Esophagus squamous epithelium (tissue), 4 donors: ENCODE measurements at regions not wholly inside any gene's neighbourhood (a gene's known extent, or its start where the extent isn't known, plus 50 kb on each side); places are given as distances from the start of the nearest gene placed in this dataset.
A peak's percentile ranks its signal among the peaks of the same experiment; 100 is the strongest.

Experiments
- POLR2A ChIP-seq, 4 donors: fragments of 450-650 bp; IDR thresholded peaks; one replicate each; pipeline ENCODE4 v1.6.1; 2017; ENCODE audit warnings: antibody characterized with exemption in 4 of 4, mild to moderate bottlenecking in 4 of 4, moderate library complexity in 3 of 4
- TF ChIP-seq, protein P1 (sequence below), 6 experiments: fragments of 450-650 bp in 4 of 6; fragments of 200-600 bp in 2 of 6; sonication (generic) in 2 of 6; IDR thresholded peaks; one replicate each; pipeline ENCODE4 v1.5.1; 2016 to 2019; ENCODE audit warnings: antibody characterized with exemption in 6 of 6, mild to moderate bottlenecking in 4 of 6, moderate library complexity in 4 of 6

DNA sequence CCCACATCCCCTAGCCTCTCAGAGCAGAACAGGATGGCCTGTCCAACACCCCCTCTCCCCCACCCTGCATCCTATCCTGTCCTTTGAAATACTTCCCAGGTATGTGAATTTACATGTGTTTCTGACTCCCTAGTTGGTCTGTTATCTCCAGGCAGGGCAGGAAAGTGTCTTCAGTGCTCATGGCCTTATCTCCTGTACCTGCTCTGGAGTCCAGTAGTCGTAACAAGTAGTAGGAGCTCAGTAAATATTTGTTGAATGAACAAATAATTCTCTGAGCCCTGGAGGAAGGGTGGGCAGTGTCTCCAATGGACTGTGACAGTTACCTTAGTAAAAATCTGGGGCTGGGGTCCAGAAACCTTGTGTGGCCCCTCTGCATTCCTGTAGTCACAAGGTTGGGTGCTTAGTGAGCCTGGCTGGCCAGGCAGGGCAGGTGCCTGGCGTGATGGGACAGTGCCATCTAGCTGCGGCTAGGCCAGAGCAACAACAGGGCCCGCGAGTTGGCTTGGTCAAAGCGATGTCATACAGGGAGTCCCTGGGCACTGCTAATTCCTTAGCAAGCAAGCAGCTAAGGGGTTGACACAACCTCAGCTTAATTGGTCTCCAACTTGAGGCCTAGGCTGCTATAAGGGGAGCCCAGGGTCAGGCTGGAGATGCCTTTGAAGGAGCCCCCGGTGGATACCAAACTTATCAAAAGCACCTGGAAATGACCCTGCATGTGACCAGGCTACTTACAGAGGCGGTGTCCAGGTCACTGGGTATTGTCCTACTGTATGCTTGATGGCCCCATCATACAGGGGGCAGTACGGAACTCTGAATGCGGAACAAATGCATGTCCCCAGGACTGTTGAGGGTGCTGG is 89.0 kb upstream of the PPM1J start:
- TF ChIP-seq, protein P1, sequence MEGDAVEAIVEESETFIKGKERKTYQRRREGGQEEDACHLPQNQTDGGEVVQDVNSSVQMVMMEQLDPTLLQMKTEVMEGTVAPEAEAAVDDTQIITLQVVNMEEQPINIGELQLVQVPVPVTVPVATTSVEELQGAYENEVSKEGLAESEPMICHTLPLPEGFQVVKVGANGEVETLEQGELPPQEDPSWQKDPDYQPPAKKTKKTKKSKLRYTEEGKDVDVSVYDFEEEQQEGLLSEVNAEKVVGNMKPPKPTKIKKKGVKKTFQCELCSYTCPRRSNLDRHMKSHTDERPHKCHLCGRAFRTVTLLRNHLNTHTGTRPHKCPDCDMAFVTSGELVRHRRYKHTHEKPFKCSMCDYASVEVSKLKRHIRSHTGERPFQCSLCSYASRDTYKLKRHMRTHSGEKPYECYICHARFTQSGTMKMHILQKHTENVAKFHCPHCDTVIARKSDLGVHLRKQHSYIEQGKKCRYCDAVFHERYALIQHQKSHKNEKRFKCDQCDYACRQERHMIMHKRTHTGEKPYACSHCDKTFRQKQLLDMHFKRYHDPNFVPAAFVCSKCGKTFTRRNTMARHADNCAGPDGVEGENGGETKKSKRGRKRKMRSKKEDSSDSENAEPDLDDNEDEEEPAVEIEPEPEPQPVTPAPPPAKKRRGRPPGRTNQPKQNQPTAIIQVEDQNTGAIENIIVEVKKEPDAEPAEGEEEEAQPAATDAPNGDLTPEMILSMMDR (IDR thresholded peaks at IDR 0.05): peak; percentile 27 to 94 (median 82)
- no peak for TF ChIP-seq POLR2A (IDR thresholded peaks at IDR 0.05)
